ENCODE measurements at regions not wholly inside any gene's neighbourhood (a gene's known extent, or its start where the extent isn't known, plus 50 kb on each side); places are given as distances from the start of the nearest gene placed in this dataset.

DNA sequence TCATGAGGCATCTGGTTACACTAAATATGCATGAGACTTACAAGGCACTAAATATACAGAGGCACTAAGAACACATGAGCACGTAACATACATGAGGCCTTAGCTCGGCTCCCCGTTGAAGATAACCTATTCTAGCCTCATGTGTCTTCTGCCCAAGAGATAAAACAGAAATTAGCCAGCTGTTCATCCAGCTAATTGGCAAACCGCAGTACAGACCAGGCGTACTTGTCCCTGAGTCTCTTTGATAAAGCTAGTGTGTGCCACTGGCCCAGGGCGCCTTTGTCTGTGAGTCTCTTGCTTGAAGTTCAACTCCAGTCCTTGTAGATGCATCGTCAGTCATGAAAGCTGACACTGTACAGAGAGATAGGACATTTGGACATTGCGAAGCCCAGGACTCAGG lies 121.9 kb upstream of the SPATA12 start:
- no peaks in the 10 kb centered on the region for H4K20me1 ChIP-seq (ENCODE audit: insufficient read depth, low read length)
- H3K14ac ChIP-seq (replicated peaks; ENCODE audit: low read depth, low read length) = no peak overlapping the region
- ChIA-PET CTCF (no interaction called here), POLR2A (ENCODE audit: unreplicated experiment) (no interaction called here)
- H2AFZ ChIP-seq (replicated peaks; ENCODE audit: low read length, poor library complexity) = no peak overlapping the region
- BruUV-seq (replicated peaks) = no TSS peak
- no peak overlapping the region for H3K4ac ChIP-seq (ENCODE audit: low read depth, low read length)
- H4K5ac ChIP-seq (ENCODE audit: low read depth, low read length) = no peak overlapping the region
- no peaks in the 10 kb centered on the region; the same call in 1 of the 2 replicates for H3K27me3 ChIP-seq (ENCODE audit: control insufficient read depth, insufficient read depth, low read length)
- H3K27ac ChIP-seq (ENCODE audit: insufficient read depth, low read length) = no peak overlapping the region
- H3K4me1 ChIP-seq (ENCODE audit: control insufficient read depth, insufficient read depth, low read length) = no peaks in the 10 kb centered on the region
- no peak overlapping the region for H2BK20ac ChIP-seq (ENCODE audit: low read depth, low read length)
- H3K9me3 ChIP-seq (ENCODE audit: control insufficient read depth, insufficient read depth, low read length) = no peaks in the 10 kb centered on the region
- no peak overlapping the region for H2AK5ac ChIP-seq (ENCODE audit: low read depth, low read length)
- ATAC-seq (ENCODE audit: low read depth) = no peak
- H3K18ac ChIP-seq (ENCODE audit: low read depth, low read length) = no peak overlapping the region
- H4K8ac ChIP-seq (ENCODE audit: low read depth in 2 of 2, low read length in 2 of 2) = no peak overlapping the region
- no peak overlapping the region for H3K56ac ChIP-seq (ENCODE audit: extremely low read depth, insufficient read depth, low read length)
- DNase-seq = no peak
- H4K91ac ChIP-seq (ENCODE audit: insufficient read depth, low read depth, low read length) = no peak overlapping the region
- in situ Hi-C loops (cut with MboI; ENCODE audit: low sequenced_read_pairs) (no loop called here), intact Hi-C loops (cut with micrococcal nuclease) (no loop called here), dilution Hi-C loops (cut with HindIII; ENCODE audit: low sequenced_read_pairs, unreplicated experiment) (no loop called here)
- no peaks in the 10 kb centered on the region for H3K79me1 ChIP-seq (ENCODE audit: low read depth in 1 of 2, low read length in 2 of 2)
- no peak overlapping the region for H3K4me3 ChIP-seq (ENCODE audit: insufficient read depth, low read depth, low read length)
- H3K4me2 ChIP-seq (ENCODE audit: low read depth, low read length) = no peak overlapping the region
- no peaks in the 10 kb centered on the region for H3K9me1 ChIP-seq (ENCODE audit: insufficient read depth, low read length)
- TF ChIP-seq RFX5 (IDR thresholded peaks at IDR 0.05; ENCODE audit: low read depth, low read length) (no peak), BHLHE40 (IDR thresholded peaks at IDR 0.05; ENCODE audit: low read depth, low read length) (no peak), MXI1 (IDR thresholded peaks at IDR 0.05; ENCODE audit: borderline replicate concordance, low read depth, low read length) (no peak), CHD1 (IDR thresholded peaks at IDR 0.05; ENCODE audit: low read depth, low read length) (no peak), NFE2L2 (IDR thresholded peaks at IDR 0.05; ENCODE audit: low read depth, low read length) (no peak), ELK1 (IDR thresholded peaks at IDR 0.05; ENCODE audit: borderline replicate concordance, low read depth, low read length) (no peak), RAD21 (IDR thresholded peaks at IDR 0.05; ENCODE audit: low read length) (no peak), FOS (IDR thresholded peaks at IDR 0.05; ENCODE audit: low read depth, low read length) (no peak), CEBPB (IDR thresholded peaks at IDR 0.05; ENCODE audit: low read depth, low read length) (no peak), SMC3 (IDR thresholded peaks at IDR 0.05; ENCODE audit: low read depth, low read length) (no peak), MAZ (IDR thresholded peaks at IDR 0.05; ENCODE audit: borderline replicate concordance, low read depth, low read length) (no peak), MAFK (IDR thresholded peaks at IDR 0.05; ENCODE audit: low read depth, low read length) (no peak), POLR2A (IDR thresholded peaks at IDR 0.05; ENCODE audit: low read depth, low read length) (no peak), RCOR1 (IDR thresholded peaks at IDR 0.05; ENCODE audit: insufficient replicate concordance, low read length) (no peak)
- TF ChIP-seq, protein P1, sequence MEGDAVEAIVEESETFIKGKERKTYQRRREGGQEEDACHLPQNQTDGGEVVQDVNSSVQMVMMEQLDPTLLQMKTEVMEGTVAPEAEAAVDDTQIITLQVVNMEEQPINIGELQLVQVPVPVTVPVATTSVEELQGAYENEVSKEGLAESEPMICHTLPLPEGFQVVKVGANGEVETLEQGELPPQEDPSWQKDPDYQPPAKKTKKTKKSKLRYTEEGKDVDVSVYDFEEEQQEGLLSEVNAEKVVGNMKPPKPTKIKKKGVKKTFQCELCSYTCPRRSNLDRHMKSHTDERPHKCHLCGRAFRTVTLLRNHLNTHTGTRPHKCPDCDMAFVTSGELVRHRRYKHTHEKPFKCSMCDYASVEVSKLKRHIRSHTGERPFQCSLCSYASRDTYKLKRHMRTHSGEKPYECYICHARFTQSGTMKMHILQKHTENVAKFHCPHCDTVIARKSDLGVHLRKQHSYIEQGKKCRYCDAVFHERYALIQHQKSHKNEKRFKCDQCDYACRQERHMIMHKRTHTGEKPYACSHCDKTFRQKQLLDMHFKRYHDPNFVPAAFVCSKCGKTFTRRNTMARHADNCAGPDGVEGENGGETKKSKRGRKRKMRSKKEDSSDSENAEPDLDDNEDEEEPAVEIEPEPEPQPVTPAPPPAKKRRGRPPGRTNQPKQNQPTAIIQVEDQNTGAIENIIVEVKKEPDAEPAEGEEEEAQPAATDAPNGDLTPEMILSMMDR (conservative IDR thresholded peaks at IDR 0.05; ENCODE audit: low read depth, low read length) = no peak
- H3K36me3 ChIP-seq (ENCODE audit: control insufficient read depth, insufficient read depth, low read length) = no peaks in the 10 kb centered on the region
- no peak overlapping the region for H2BK5ac ChIP-seq (ENCODE audit: low read depth, low read length, poor library complexity, severe bottlenecking)
- no peak overlapping the region for H2BK120ac ChIP-seq (ENCODE audit: low read depth, low read length)
- no peak overlapping the region for H2AK9ac ChIP-seq (replicated peaks; ENCODE audit: low read depth, low read length, poor library complexity)
- no peak overlapping the region for H3K23ac ChIP-seq (ENCODE audit: low read depth, low read length)
- WGBS, 2 experiments (ENCODE audit: extremely low coverage in 2 of 2, insufficient read length in 1 of 2) = 59% methylated on average over 3 of the region's 8 CpGs; no CpG with 5 or more reads in 1 of the 2 experiments
- no peak overlapping the region for H2BK15ac ChIP-seq (ENCODE audit: low read depth, low read length)
- H3K9ac ChIP-seq (ENCODE audit: low read depth, low read length) = no peak overlapping the region
